LoVo (cell line): ENCODE measurements at regions not wholly inside any gene's neighbourhood (a gene's known extent, or its start where the extent isn't known, plus 50 kb on each side); places are given as distances from the start of the nearest gene placed in this dataset.
"Not testable (repeated sequence)": the region's sequence is repeated elsewhere in the genome, so short reads cannot be mapped to it uniquely, and the experiment has no call there.

Source experiments
- DNase-seq: peaks from one replicate; pipeline ENCODE4 v3.0.0-alpha.2; 2016; ENCODE audit warnings: low spot score

GRCh38 chr1:58190267-58190988, 356.1 kb downstream of the OMA1 start:
- no peak for DNase-seq

- no peak for DNase-seq
These were observed 357.1 kb downstream of the OMA1 start for GRCh38 chr1:58189453-58189852.

- no peak for DNase-seq
These were observed 363.2 kb downstream of the OMA1 start for GRCh38 chr1:58183286-58183685.

- no peak for DNase-seq
These were observed 366.0 kb downstream of the OMA1 start for GRCh38 chr1:58180537-58180936.

GRCh38 chr1:58169160-58169559, 377.4 kb downstream of the OMA1 start:
- not testable (repeated sequence) for DNase-seq

GRCh38 chr1:58167131-58167530, 379.4 kb downstream of the OMA1 start:
- not testable (repeated sequence) for DNase-seq

GRCh38 chr1:58166417-58166816, 380.1 kb downstream of the OMA1 start:
- DNase-seq: no peak

- no peak for DNase-seq
These were observed 381.5 kb downstream of the OMA1 start for GRCh38 chr1:58165073-58165472.

GRCh38 chr1:58162952-58163550, 383.5 kb downstream of the OMA1 start:
- DNase-seq: peak; percentile 61

GRCh38 chr1:58159434-58159830, 387.1 kb downstream of the OMA1 start:
- DNase-seq: no peak

GRCh38 chr1:58158506-58159433, 387.8 kb downstream of the OMA1 start:
- no peak for DNase-seq

GRCh38 chr1:58158016-58158415, 388.5 kb downstream of the OMA1 start:
- DNase-seq: no peak

- DNase-seq: no peak
These were observed 389.3 kb downstream of the OMA1 start for GRCh38 chr1:58157256-58157655.

- DNase-seq: no peak
These were observed 389.7 kb downstream of the OMA1 start for GRCh38 chr1:58156831-58157230.

GRCh38 chr1:58156124-58156468, 390.4 kb downstream of the OMA1 start:
- no peak for DNase-seq

GRCh38 chr1:58155418-58156123, 391.0 kb downstream of the OMA1 start:
- no peak for DNase-seq

GRCh38 chr1:58154256-58154655, 392.3 kb downstream of the OMA1 start:
- no peak for DNase-seq

GRCh38 chr1:58152697-58153096, 393.8 kb downstream of the OMA1 start:
- DNase-seq: no peak

- DNase-seq: no peak
These were observed 397.2 kb downstream of the OMA1 start for GRCh38 chr1:58149271-58149812.

- no peak for DNase-seq
These were observed 401.7 kb downstream of the OMA1 start for GRCh38 chr1:58144698-58145270.

GRCh38 chr1:58143972-58144697, 402.4 kb downstream of the OMA1 start:
- no peak for DNase-seq
